Astrocyte (in vitro differentiated cells and primary cell): ENCODE measurements at regions not wholly inside any gene's neighbourhood (a gene's known extent, or its start where the extent isn't known, plus 50 kb on each side); places are given as distances from the start of the nearest gene placed in this dataset.

ENCODE experiments used
- EZH2 ChIP-seq: IDR thresholded peaks from 2 replicates; pipeline ENCODE4 v1.6.1; 2012; ENCODE audit warnings: mild to moderate bottlenecking, low read length, inconsistent platforms; ENCODE audit not compliant: insufficient read depth
- TF ChIP-seq, protein P1 (sequence below): IDR thresholded peaks from 2 replicates; pipeline ENCODE4 v1.5.1; 2011; ENCODE audit warnings: low read depth, mild to moderate bottlenecking, inconsistent platforms, low read length, moderate library complexity; ENCODE audit not compliant: insufficient read depth

DNA sequence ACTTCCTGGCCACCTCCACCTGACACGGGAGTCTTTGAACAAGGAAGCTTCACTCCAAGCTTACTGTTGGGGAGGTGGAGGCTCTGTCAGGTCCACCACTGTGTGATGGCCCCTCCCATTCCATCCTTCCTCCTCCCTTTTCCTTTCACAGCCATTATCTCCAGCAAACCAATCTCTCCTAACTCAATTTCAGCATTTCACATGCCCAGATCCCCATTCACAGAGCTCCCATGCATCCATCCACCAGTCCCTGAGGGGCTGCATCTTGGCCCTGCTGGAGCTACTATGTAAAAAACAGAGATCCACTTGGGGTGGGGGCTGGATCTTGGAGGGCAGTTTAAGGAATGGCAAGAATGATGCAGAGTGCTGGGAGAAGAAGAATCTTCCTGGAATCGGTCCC lies 129.0 kb upstream of the COPS8 start:
- TF ChIP-seq, protein P1, sequence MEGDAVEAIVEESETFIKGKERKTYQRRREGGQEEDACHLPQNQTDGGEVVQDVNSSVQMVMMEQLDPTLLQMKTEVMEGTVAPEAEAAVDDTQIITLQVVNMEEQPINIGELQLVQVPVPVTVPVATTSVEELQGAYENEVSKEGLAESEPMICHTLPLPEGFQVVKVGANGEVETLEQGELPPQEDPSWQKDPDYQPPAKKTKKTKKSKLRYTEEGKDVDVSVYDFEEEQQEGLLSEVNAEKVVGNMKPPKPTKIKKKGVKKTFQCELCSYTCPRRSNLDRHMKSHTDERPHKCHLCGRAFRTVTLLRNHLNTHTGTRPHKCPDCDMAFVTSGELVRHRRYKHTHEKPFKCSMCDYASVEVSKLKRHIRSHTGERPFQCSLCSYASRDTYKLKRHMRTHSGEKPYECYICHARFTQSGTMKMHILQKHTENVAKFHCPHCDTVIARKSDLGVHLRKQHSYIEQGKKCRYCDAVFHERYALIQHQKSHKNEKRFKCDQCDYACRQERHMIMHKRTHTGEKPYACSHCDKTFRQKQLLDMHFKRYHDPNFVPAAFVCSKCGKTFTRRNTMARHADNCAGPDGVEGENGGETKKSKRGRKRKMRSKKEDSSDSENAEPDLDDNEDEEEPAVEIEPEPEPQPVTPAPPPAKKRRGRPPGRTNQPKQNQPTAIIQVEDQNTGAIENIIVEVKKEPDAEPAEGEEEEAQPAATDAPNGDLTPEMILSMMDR, result no peak
- no peak for TF ChIP-seq EZH2
